ENCODE measurements at regions not wholly inside any gene's neighbourhood (a gene's known extent, or its start where the extent isn't known, plus 50 kb on each side); places are given as distances from the start of the nearest gene placed in this dataset.

DNA sequence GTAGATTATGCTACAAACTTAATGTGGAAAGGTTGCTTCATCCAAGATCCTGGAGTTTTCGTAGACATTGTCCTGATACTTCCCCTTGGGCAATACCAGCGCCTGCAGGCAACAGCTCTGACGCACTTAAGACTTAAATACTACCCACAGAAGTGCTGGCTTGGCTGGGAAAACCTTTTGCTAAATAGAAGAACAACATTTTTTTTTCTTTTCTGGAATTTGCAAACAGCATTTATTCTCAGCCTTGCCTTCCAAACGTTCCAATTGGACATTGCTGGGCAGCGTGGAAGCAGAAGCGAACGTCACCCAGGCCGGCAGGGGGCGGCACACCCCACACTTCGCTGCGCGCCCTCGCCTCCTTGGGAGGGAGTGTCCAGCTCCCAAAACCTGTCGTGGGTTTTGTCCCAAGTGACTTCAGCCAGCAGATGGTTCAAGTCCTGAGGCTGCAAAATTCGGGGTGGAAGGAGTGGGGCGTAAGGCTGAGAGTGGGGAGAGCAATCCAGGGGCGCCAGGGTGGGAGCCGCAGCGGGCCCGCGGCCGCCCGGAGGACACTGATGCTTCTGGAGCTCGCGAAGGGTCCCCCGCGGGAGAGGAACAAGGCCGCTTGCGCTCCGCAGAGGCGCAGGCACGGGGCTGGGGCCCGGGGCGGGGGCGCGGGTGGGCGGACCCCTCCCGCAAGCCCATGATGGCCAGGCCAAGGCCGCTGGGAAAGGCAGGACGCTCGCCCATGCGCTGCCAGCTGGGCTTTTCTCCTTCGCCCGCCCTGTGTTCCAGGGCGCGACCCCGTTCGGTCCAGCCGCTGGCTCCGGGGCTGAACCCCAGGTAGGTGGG, 60.8 kb upstream of the MAP3K4 start:
- H3K4me3 ChIP-seq, result peak overlapping the region; percentile 50
- no peaks in the 10 kb centered on the region for H3K27me3 ChIP-seq
- ATAC-seq (peak; percentile 97), DNase-seq (peak; percentile 89)
- H3K9me3 ChIP-seq, result no peaks in the 10 kb centered on the region
- H3K36me3 ChIP-seq, result no peaks in the 10 kb centered on the region
- H3K27ac ChIP-seq, result no peak overlapping the region
- intact Hi-C loops (cut with DNase I), result loop anchor here (5.0 kb wide), 1 partner anchor 442 kb away; no protein-coding TSS in a partner anchor
- TF ChIP-seq, protein P1, sequence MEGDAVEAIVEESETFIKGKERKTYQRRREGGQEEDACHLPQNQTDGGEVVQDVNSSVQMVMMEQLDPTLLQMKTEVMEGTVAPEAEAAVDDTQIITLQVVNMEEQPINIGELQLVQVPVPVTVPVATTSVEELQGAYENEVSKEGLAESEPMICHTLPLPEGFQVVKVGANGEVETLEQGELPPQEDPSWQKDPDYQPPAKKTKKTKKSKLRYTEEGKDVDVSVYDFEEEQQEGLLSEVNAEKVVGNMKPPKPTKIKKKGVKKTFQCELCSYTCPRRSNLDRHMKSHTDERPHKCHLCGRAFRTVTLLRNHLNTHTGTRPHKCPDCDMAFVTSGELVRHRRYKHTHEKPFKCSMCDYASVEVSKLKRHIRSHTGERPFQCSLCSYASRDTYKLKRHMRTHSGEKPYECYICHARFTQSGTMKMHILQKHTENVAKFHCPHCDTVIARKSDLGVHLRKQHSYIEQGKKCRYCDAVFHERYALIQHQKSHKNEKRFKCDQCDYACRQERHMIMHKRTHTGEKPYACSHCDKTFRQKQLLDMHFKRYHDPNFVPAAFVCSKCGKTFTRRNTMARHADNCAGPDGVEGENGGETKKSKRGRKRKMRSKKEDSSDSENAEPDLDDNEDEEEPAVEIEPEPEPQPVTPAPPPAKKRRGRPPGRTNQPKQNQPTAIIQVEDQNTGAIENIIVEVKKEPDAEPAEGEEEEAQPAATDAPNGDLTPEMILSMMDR (IDR thresholded peaks at IDR 0.05), result peak; percentile 92
- peaks cover 4% of the 10 kb centered on the region for H3K4me1 ChIP-seq

DNA sequence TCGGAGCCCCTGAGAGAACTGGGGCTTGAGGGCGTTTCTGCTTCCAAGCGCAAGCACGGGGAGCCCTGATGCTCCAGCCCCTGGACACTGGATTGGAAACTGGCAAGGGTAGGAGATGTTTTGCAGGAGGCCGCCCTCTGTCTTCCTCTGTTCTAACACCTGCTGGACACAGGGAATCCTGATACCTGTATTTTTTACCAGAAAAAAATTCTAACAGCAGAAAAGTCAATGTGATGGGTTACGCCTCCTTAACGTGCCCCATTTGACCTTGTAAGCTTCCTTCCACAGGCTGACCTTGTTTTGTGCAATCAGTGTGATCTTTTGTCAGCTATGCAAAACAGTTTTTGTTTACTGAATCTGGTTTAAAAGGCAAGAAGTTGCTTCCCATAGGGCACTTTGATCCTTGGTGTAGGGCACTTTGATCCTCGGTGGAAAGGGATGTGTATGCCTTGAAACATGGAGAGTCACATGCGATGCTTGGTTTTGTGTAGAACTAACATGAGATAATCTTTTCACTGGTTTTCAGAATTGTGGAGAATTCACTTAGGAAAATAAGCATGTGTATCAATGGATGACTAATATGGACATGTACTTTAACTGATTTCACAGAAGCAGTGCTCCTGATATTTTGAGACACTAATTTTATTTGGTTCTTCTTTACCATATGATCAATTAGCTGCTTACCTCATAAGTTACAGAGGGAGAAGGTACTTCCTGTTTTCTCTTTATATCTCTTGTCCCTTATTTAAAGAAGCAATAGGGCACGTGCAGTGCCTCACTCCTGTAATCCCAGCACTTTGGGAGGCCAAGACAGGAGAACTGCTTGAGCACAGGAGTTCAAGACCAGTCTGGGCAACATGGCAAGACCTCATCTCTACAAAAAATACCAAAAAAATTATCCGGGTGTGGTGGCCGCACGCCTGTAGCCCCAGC, 59.9 kb upstream of the MAP3K4 start:
- H3K36me3 ChIP-seq, result no peaks in the 10 kb centered on the region
- H3K27ac ChIP-seq, result no peak overlapping the region
- intact Hi-C loops (cut with DNase I), result loop anchor here (5.0 kb wide), 1 partner anchor 441 kb away; no protein-coding TSS in a partner anchor
- no peak for DNase-seq
- no peaks in the 10 kb centered on the region for H3K9me3 ChIP-seq
- TF ChIP-seq, protein P1 (IDR thresholded peaks at IDR 0.05), result no peak
- peaks cover 4% of the 10 kb centered on the region for H3K4me1 ChIP-seq
- peak overlapping the region; percentile 50 for H3K4me3 ChIP-seq
- ATAC-seq, result no peak
- no peaks in the 10 kb centered on the region for H3K27me3 ChIP-seq

DNA sequence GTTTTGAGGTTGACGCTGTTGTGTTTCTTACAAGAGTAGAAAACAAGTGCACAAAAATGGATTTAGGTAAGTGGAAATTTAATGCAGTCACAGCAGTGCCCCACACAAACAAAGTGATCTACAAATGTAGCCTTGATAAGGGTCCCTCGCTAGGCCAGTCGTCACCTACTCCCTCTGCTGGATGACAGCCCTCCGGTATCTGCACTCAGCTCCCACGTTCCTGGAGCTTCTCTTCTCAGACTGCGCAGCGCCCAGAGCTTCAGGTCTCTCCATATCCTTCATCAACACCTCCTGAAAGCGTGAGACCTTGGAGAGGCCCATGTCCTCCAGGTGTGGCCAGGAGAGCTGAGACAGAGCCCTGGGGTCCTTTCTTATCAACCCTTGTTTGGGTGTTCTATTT, 58.3 kb upstream of the MAP3K4 start:
- DNase-seq, result no peak
- intact Hi-C loops (cut with DNase I), result loop anchor here (5.0 kb wide), 1 partner anchor 439 kb away; no protein-coding TSS in a partner anchor
- H3K9me3 ChIP-seq, result no peaks in the 10 kb centered on the region

DNA sequence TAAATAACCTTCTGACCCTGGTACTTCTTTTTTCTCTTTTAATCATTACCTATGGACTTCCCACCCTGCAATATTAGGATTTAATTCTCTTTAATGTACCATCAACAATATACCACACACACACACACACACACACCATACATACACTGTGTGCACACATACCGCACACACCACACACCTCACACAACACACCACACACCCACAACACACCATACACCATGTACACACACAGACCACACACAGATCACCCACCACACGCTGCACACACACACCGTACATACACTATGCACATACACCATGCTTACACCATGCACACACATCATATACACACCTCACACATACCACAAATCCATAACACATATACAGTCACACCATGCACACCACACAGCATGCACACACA, 57.4 kb upstream of the MAP3K4 start:
- H3K36me3 ChIP-seq, result no peaks in the 10 kb centered on the region
- no peaks in the 10 kb centered on the region for H3K9me3 ChIP-seq
- ATAC-seq (no peak), DNase-seq (no peak)
- TF ChIP-seq, protein P1 (IDR thresholded peaks at IDR 0.05), result no peak
- peaks cover 4% of the 10 kb centered on the region for H3K4me1 ChIP-seq
- H3K27me3 ChIP-seq, result no peaks in the 10 kb centered on the region
- intact Hi-C loops (cut with DNase I), result loop anchor here (5.0 kb wide), 1 partner anchor 438 kb away; no protein-coding TSS in a partner anchor
- H3K27ac ChIP-seq, result no peak overlapping the region
- H3K4me3 ChIP-seq, result no peak overlapping the region

More for the DNA sequence above, 58.3 kb upstream of the MAP3K4 start:
- Histone ChIP-seq H3K4me1 (peaks cover 4% of the 10 kb centered on the region), H3K4me3 (no peak overlapping the region), H3K27me3 (no peaks in the 10 kb centered on the region), H3K36me3 (no peaks in the 10 kb centered on the region), H3K27ac (no peak overlapping the region)
- TF ChIP-seq, protein P1 (IDR thresholded peaks at IDR 0.05), result no peak
- no peak for ATAC-seq

DNA sequence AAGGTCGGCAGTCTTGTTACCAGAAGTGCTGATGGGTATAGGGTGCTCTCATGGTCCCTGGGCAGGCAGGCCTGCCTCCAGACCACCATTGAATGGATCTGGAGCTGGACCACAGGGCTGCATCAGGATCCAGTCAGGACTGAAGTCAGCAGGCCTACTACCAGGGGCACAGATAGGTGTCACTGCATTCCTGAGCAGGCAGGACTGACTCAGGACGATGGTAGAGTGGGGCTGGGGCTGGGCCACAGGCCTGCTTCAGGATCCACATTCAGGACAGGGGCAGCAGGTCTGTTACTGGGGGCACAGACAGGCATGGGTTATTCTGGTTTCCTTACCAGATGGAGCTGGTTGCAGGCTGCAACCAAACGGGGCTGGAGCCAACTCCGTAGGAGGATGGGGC, 51.4 kb upstream of the MAP3K4 start:
- Histone ChIP-seq H3K27me3 (no peaks in the 10 kb centered on the region), H3K9me3 (no peaks in the 10 kb centered on the region), H3K4me1 (no peaks in the 10 kb centered on the region), H3K4me3 (no peak overlapping the region), H3K27ac (no peak overlapping the region), H3K36me3 (no peaks in the 10 kb centered on the region)
- DNase-seq (no peak), ATAC-seq (peak; percentile 39)
- intact Hi-C loops (cut with DNase I), result no loop called here
- TF ChIP-seq, protein P1 (IDR thresholded peaks at IDR 0.05), result no peak

All from upper lobe of right lung (tissue), 1 donor.